WERI-Rb-1 (cell line): ENCODE measurements at regions not wholly inside any gene's neighbourhood (a gene's known extent, or its start where the extent isn't known, plus 50 kb on each side); places are given as distances from the start of the nearest gene placed in this dataset.
A peak's percentile ranks its signal among the peaks of the same experiment; 100 is the strongest.

ENCODE experiments used
- DNase-seq: peaks from one replicate; pipeline ENCODE4 v3.0.0-alpha.2; 2020
- H3K27ac ChIP-seq: fragments of 250-450 bp; sonication (Bioruptor Pico); 2 replicates; pipeline ENCODE4 v1.5.1; 2020; ENCODE audit warnings: mild to moderate bottlenecking, moderate library complexity
- H3K27me3 ChIP-seq: fragments of 250-450 bp; sonication (Bioruptor Pico); 2 replicates; pipeline ENCODE4 v1.5.1; 2021; ENCODE audit warnings: mild to moderate bottlenecking, low read depth, moderate library complexity; ENCODE audit not compliant: insufficient read depth, severe bottlenecking
- H3K36me3 ChIP-seq: fragments of 250-450 bp; sonication (Bioruptor Pico); 2 replicates; pipeline ENCODE4 v1.5.1; 2020; ENCODE audit warnings: mild to moderate bottlenecking, moderate library complexity
- H3K4me3 ChIP-seq: 2 replicates; pipeline ENCODE4 v1.5.1; 2011; ENCODE audit warnings: low read depth, mild to moderate bottlenecking, control low read depth, low read length
- H3K9me3 ChIP-seq: fragments of 250-450 bp; sonication (Bioruptor Pico); 2 replicates; pipeline ENCODE4 v1.5.1; 2021; ENCODE audit warnings: mild to moderate bottlenecking, moderate library complexity; ENCODE audit not compliant: severe bottlenecking
- TF ChIP-seq, protein P1 (sequence below): IDR thresholded peaks from 2 replicates; pipeline ENCODE4 v1.5.1; 2011; ENCODE audit warnings: low read depth, mild to moderate bottlenecking, control low read depth, inconsistent platforms, low read length

DNA sequence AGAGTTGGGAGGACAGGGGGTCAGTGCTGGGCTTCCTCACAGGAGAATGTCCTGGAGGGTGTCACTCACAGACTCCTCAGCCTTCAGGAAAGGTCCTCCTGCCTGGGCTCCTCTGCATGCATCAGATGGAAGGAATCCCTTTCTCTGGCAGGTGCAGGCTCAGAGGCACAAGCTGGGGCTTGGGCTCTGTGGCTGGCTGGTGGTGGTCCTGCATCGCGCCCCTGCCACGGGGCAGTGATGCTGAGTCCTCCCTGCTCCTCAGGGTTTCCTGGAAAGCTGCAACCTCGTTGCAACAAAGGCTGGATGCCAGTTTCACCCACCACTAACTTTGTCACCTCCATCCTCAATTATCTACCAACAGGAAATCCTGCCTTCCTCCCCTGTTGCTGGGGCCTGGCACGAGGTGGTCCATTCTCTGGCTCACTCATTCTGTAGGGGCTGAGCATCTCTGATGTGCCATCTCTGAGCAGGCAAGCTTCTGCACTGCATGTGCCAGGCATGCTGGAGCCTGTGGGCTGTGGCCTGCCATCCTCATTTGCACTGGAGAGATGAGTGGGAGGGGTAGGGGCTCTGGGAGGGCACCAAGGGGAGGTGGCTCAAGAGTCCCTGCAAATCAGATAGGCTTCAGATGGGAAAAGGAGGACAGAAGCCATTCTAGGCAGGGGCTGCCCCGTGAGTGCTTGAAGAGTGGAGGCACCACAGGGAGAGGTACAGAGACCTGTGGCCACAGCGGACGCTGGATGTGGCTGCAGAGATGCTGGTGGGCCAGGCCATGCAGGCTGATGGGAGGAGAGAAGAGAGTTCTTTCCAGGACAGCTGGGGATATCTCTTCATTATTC lies 272.6 kb upstream of the HS6ST1 start:
- peaks cover 49% of the 10 kb centered on the region for H3K27me3 ChIP-seq
- H3K9me3 ChIP-seq, result no peaks in the 10 kb centered on the region
- no peaks in the 10 kb centered on the region for H3K36me3 ChIP-seq
- H3K27ac ChIP-seq, result no peak overlapping the region
- TF ChIP-seq, protein P1, sequence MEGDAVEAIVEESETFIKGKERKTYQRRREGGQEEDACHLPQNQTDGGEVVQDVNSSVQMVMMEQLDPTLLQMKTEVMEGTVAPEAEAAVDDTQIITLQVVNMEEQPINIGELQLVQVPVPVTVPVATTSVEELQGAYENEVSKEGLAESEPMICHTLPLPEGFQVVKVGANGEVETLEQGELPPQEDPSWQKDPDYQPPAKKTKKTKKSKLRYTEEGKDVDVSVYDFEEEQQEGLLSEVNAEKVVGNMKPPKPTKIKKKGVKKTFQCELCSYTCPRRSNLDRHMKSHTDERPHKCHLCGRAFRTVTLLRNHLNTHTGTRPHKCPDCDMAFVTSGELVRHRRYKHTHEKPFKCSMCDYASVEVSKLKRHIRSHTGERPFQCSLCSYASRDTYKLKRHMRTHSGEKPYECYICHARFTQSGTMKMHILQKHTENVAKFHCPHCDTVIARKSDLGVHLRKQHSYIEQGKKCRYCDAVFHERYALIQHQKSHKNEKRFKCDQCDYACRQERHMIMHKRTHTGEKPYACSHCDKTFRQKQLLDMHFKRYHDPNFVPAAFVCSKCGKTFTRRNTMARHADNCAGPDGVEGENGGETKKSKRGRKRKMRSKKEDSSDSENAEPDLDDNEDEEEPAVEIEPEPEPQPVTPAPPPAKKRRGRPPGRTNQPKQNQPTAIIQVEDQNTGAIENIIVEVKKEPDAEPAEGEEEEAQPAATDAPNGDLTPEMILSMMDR, result no peak
- DNase-seq, result no peak
- H3K4me3 ChIP-seq, result no peak overlapping the region

DNA sequence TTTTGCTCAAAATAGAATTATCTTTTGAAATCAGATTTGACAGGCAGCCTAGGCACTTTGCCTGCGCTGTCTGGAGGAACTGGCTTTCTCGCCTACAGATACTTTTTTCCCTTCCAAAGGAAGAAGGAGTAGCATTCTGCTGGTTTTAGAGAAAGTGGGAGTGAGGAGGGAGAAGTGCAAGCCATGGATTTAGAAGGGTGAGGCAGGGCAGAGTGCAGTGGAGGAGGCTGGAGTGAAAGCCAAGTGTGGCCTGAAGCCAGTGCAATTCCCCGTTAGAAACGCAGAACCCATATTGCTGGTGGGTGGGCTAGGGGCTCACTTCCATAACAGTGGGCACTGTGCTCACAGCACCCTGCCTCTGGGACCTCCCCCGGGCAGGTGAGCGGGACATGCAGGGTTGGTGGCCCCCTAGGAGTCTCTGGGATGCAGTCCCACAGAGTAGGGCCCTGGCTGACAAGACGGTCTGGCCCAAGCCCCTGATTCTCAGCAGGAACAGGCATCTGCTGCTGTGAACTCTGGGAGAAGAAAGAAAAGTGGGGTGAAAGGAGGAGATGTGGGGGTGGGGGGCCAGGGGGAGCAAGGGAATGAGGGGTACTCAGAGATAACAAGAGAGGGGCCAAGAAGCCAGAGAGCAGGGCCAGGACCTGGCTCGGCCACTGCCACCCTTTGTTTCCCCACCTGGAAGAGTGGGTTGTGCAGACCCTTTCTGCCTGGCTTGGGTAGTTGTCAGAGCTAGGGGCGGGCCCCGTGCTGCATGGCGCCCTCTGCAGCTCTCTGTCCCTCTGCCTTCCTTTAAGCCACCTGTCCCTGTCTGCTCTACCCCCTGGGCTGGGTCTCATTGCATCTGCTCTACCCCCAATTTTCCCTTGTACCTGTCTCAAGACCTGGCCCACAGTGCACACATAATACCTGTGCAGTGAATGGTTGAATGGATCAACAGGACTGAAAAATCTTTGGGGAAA lies 273.5 kb upstream of the HS6ST1 start:
- Histone ChIP-seq H3K9me3 (no peaks in the 10 kb centered on the region), H3K4me3 (no peak overlapping the region), H3K27ac (no peak overlapping the region), H3K27me3 (peaks cover 58% of the 10 kb centered on the region), H3K36me3 (no peaks in the 10 kb centered on the region)
- TF ChIP-seq, protein P1, result peak; percentile 52
- no peak for DNase-seq

DNA sequence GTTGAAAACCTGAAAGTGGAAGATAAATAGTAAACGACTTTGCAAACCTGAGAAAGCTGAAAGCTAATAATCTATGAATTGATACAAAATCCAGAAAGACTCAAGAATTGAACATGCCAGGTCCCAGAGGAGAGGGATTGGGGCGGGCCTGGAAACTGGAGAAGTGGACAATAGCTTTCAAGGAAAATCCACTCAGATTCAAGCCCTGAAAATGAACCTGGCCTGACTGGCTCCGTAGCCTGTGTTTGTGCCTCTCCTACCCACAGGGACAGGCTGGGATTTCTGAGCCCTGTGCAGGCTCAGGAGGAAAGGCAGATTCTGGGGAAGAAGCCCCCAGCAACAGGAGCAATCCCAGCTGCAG lies 274.8 kb upstream of the HS6ST1 start:
- Histone ChIP-seq H3K27me3 (peaks cover 61% of the 10 kb centered on the region), H3K36me3 (no peaks in the 10 kb centered on the region), H3K4me3 (no peak overlapping the region), H3K27ac (no peak overlapping the region), H3K9me3 (no peaks in the 10 kb centered on the region)
- TF ChIP-seq, protein P1, result no peak
- DNase-seq, result no peak

DNA sequence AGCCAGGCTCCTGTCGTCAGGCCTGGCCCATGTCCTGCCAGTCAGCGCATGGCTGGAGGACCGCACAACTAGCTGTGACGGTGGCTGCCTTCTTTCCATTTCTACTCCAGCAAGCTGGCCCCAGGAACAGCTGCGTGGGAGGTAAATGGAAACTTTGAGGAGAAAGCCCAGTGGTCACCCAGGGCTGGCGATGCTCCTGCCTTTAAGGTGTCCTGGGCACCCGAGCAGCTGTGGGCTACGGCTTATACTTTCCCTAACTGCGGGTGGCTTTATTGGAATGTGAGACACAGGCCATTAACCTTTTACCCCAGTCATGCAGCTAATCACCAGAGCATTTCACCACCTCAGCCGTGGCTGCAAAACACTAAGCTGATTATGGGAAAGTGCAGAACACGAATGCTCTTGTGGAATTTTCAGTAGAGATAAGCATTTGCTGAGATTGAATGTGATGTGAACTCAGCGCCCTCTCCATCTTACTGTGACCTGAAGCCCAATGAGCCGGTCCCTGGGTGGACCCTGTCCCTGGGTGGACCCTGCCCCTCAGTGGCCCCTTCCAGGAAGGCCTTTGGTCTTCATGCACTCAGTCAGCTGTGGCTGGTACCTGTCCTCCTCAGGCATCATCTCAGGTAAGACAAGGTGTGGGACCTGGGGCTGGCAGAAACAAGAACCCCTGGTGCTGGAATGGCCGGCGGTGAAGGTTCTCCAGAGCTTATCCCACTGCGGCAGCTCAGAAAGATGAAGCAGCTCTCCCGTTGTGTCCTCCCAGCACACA lies 275.4 kb upstream of the HS6ST1 start:
- TF ChIP-seq, protein P1, result no peak
- Histone ChIP-seq H3K9me3 (no peaks in the 10 kb centered on the region), H3K4me3 (no peak overlapping the region), H3K27ac (no peak overlapping the region), H3K27me3 (peaks cover 61% of the 10 kb centered on the region), H3K36me3 (no peaks in the 10 kb centered on the region)
- DNase-seq, result peak; percentile 55

DNA sequence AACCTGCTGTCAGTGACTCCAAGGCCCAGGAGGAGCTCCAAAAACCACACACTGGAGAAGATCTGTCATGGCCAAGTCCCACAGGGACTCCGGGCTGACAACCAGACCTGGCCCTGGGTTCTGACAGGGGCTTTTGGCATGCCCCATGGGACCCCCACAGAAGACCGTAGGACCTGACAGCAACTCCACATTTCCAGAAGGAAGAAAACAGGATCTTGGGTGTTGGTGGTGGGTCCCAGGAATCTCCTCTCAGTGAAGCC lies 275.9 kb upstream of the HS6ST1 start:
- Histone ChIP-seq H3K4me3 (no peak overlapping the region), H3K36me3 (no peaks in the 10 kb centered on the region), H3K9me3 (no peaks in the 10 kb centered on the region), H3K27ac (no peak overlapping the region), H3K27me3 (peaks cover 61% of the 10 kb centered on the region)
- DNase-seq, result no peak
- TF ChIP-seq, protein P1, result no peak
